WTC11 (cell line): ENCODE measurements at regions not wholly inside any gene's neighbourhood (a gene's known extent, or its start where the extent isn't known, plus 50 kb on each side); places are given as distances from the start of the nearest gene placed in this dataset.

Experiments used
- ATAC-seq: fragments of 200-7000 bp; cut with Tn5 transposase; 2 replicates; pipeline ENCODE4 v1.10.0; 2021; ENCODE audit warnings: mild to moderate bottlenecking, moderate library complexity
- CTCF ChIA-PET: fragments of 300-600 bp; sonication (Branson Sonifier 250); formaldehyde crosslinking; loops from one replicate; lab custom pipeline; 2021; ENCODE audit warnings: antibody characterized with exemption; lab: Charles Lee
- POLR2A ChIA-PET: fragments of 350-600 bp; sonication (Branson Sonifier 250); formaldehyde crosslinking; loops from one replicate; lab custom pipeline; 2021; ENCODE audit warnings: antibody characterized with exemption; lab: Charles Lee
- DNase-seq: peaks from one replicate; pipeline ENCODE4 v3.0.0; 2021; ENCODE audit warnings: low spot score
- H3K27ac Mint-ChIP-seq: 2 replicates; pipeline ENCODE4 v1.8.0; 2021; ENCODE audit warnings: mixed read lengths
- H3K27me3 Mint-ChIP-seq: 2 replicates; pipeline ENCODE4 v1.8.0; 2021; ENCODE audit warnings: low read depth, mild to moderate bottlenecking, moderate library complexity, mixed read lengths
- H3K36me3 Mint-ChIP-seq: 2 replicates; pipeline ENCODE4 v1.8.0; 2021; ENCODE audit warnings: mixed read lengths
- H3K4me1 Mint-ChIP-seq: 2 replicates; pipeline ENCODE4 v1.8.0; 2022; ENCODE audit warnings: mixed read lengths
- H3K4me3 Mint-ChIP-seq: 2 replicates; pipeline ENCODE4 v1.8.0; 2021; ENCODE audit warnings: mild to moderate bottlenecking, moderate library complexity, mixed read lengths
- H3K9me3 Mint-ChIP-seq: 2 replicates; pipeline ENCODE4 v1.8.0; 2021; ENCODE audit warnings: mixed read lengths
- ATF1 ChIP-seq: sonication (generic); formaldehyde crosslinking; IDR thresholded peaks from 2 replicates; pipeline ENCODE4 v1.8.1; 2023; ENCODE audit warnings: mild to moderate bottlenecking, moderate library complexity, missing genetic modification reagents
- CREB1 ChIP-seq: sonication (generic); formaldehyde crosslinking; IDR thresholded peaks from 2 replicates; pipeline ENCODE4 v1.8.0; 2023; ENCODE audit warnings: mild to moderate bottlenecking, missing genetic modification reagents
- ELF4 ChIP-seq: sonication (generic); formaldehyde crosslinking; IDR thresholded peaks from 2 replicates; pipeline ENCODE4 v1.8.1; 2022; ENCODE audit warnings: low read depth, mild to moderate bottlenecking, moderate library complexity, missing genetic modification reagents
- EMX1 ChIP-seq: fragments of 250-450 bp; sonication (Bioruptor Pico); IDR thresholded peaks from 2 replicates; pipeline ENCODE4 v1.8.0; 2021; ENCODE audit warnings: mild to moderate bottlenecking
- ESRRA ChIP-seq: sonication (generic); formaldehyde crosslinking; IDR thresholded peaks from 2 replicates; pipeline ENCODE4 v1.8.1; 2022; ENCODE audit warnings: mild to moderate bottlenecking, missing genetic modification reagents, borderline replicate concordance
- ETV6 ChIP-seq: sonication (generic); formaldehyde crosslinking; IDR thresholded peaks from 2 replicates; pipeline ENCODE4 v1.8.1; 2022; ENCODE audit warnings: mild to moderate bottlenecking, missing genetic modification reagents
- FOXK1 ChIP-seq: sonication (generic); formaldehyde crosslinking; IDR thresholded peaks from 2 replicates; pipeline ENCODE4 v1.8.0; 2022; ENCODE audit warnings: mild to moderate bottlenecking, moderate library complexity, missing genetic modification reagents
- GABPB1 ChIP-seq: sonication (generic); formaldehyde crosslinking; IDR thresholded peaks from 2 replicates; pipeline ENCODE4 v1.8.1; 2023; ENCODE audit warnings: mild to moderate bottlenecking, missing genetic modification reagents
- GRHL2 ChIP-seq: fragments of 250-450 bp; sonication (Bioruptor Pico); IDR thresholded peaks from 2 replicates; pipeline ENCODE4 v1.8.0; 2022; ENCODE audit warnings: mild to moderate bottlenecking, moderate library complexity; ENCODE audit not compliant: insufficient replicate concordance, severe bottlenecking
- GTF2I ChIP-seq: fragments of 250-450 bp; sonication (Bioruptor Pico); conservative IDR thresholded peaks from 2 replicates; pipeline ENCODE4 v1.4.0; 2021; ENCODE audit warnings: mild to moderate bottlenecking
- MXD4 ChIP-seq: fragments of 250-450 bp; sonication (Bioruptor Pico); IDR thresholded peaks from 2 replicates; pipeline ENCODE4 v1.8.0; 2021; ENCODE audit warnings: mild to moderate bottlenecking, moderate library complexity, borderline replicate concordance
- NFATC4 ChIP-seq: fragments of 250-450 bp; sonication (Bioruptor Pico); IDR thresholded peaks from 2 replicates; pipeline ENCODE4 v1.9.0; 2021; ENCODE audit warnings: mild to moderate bottlenecking
- NFE2L1 ChIP-seq: sonication (generic); formaldehyde crosslinking; IDR thresholded peaks from 2 replicates; pipeline ENCODE4 v1.8.1; 2023; ENCODE audit warnings: missing genetic modification reagents
- NFYB ChIP-seq: sonication (generic); formaldehyde crosslinking; conservative IDR thresholded peaks from 2 replicates; pipeline ENCODE4 v1.8.0; 2022; ENCODE audit warnings: low read depth, missing genetic modification reagents
- NR1H2 ChIP-seq: sonication (generic); formaldehyde crosslinking; IDR thresholded peaks from 2 replicates; pipeline ENCODE4 v1.9.0; 2021; ENCODE audit warnings: mild to moderate bottlenecking, moderate library complexity, missing genetic modification reagents
- NR3C1 ChIP-seq: sonication (generic); formaldehyde crosslinking; conservative IDR thresholded peaks from 2 replicates; pipeline ENCODE4 v1.8.1; 2023; ENCODE audit warnings: low read depth, mild to moderate bottlenecking, missing genetic modification reagents
- PRRX2 ChIP-seq: fragments of 250-450 bp; sonication (Bioruptor Pico); IDR thresholded peaks from 2 replicates; pipeline ENCODE4 v1.8.0; 2021; ENCODE audit warnings: mild to moderate bottlenecking
- RELA ChIP-seq: sonication (generic); formaldehyde crosslinking; IDR thresholded peaks from 2 replicates; pipeline ENCODE4 v1.8.1; 2022; ENCODE audit warnings: missing genetic modification reagents, mild to moderate bottlenecking, borderline replicate concordance
- SMAD4 ChIP-seq: sonication (generic); formaldehyde crosslinking; IDR thresholded peaks from 2 replicates; pipeline ENCODE4 v1.8.0; 2022; ENCODE audit warnings: mild to moderate bottlenecking, missing genetic modification reagents
- TCF7 ChIP-seq: sonication (generic); formaldehyde crosslinking; IDR thresholded peaks from 2 replicates; pipeline ENCODE4 v1.8.0; 2022; ENCODE audit warnings: mild to moderate bottlenecking, low read depth, missing genetic modification reagents, moderate library complexity
- TEAD4 ChIP-seq: sonication (generic); formaldehyde crosslinking; IDR thresholded peaks from 2 replicates; pipeline ENCODE4 v1.8.0; 2022; ENCODE audit warnings: mild to moderate bottlenecking, missing genetic modification reagents
- TP53 ChIP-seq: sonication (generic); formaldehyde crosslinking; IDR thresholded peaks from 2 replicates; pipeline ENCODE4 v1.8.1; 2023; ENCODE audit warnings: mild to moderate bottlenecking, missing genetic modification reagents
- ZNF138 ChIP-seq: sonication (generic); formaldehyde crosslinking; conservative IDR thresholded peaks from 2 replicates; pipeline ENCODE4 v1.8.1; 2022; ENCODE audit warnings: mild to moderate bottlenecking, moderate library complexity, missing genetic modification reagents
- ZNF219 ChIP-seq: sonication (generic); formaldehyde crosslinking; IDR thresholded peaks from 2 replicates; pipeline ENCODE4 v1.8.0; 2023; ENCODE audit warnings: missing genetic modification reagents, mild to moderate bottlenecking, borderline replicate concordance
- ZNF232 ChIP-seq: sonication (generic); formaldehyde crosslinking; IDR thresholded peaks from 2 replicates; pipeline ENCODE4 v1.8.0; 2022; ENCODE audit warnings: mild to moderate bottlenecking, missing genetic modification reagents
- ZNF396 ChIP-seq: fragments of 250-450 bp; sonication (Bioruptor Pico); IDR thresholded peaks from 2 replicates; pipeline ENCODE4 v1.8.0; 2021; ENCODE audit warnings: mild to moderate bottlenecking, moderate library complexity, borderline replicate concordance
- TF ChIP-seq, protein P1 (sequence below): sonication (generic); formaldehyde crosslinking; conservative IDR thresholded peaks from 2 replicates; pipeline ENCODE4 v1.8.1; 2022; ENCODE audit warnings: mild to moderate bottlenecking, missing genetic modification reagents
- TF ChIP-seq, protein P2 (sequence below): sonication (generic); formaldehyde crosslinking; conservative IDR thresholded peaks from 2 replicates; pipeline ENCODE4 v1.8.1; 2023; ENCODE audit warnings: mild to moderate bottlenecking, low read depth, missing genetic modification reagents, moderate library complexity
- TF ChIP-seq, protein P3 (sequence below): sonication (generic); formaldehyde crosslinking; IDR thresholded peaks from 2 replicates; pipeline ENCODE4 v1.8.0; 2022; ENCODE audit warnings: mild to moderate bottlenecking, missing genetic modification reagents
- TF ChIP-seq, protein P4 (sequence below): sonication (generic); formaldehyde crosslinking; IDR thresholded peaks from 2 replicates; pipeline ENCODE4 v1.8.0; 2022; ENCODE audit warnings: mild to moderate bottlenecking, missing genetic modification reagents

DNA sequence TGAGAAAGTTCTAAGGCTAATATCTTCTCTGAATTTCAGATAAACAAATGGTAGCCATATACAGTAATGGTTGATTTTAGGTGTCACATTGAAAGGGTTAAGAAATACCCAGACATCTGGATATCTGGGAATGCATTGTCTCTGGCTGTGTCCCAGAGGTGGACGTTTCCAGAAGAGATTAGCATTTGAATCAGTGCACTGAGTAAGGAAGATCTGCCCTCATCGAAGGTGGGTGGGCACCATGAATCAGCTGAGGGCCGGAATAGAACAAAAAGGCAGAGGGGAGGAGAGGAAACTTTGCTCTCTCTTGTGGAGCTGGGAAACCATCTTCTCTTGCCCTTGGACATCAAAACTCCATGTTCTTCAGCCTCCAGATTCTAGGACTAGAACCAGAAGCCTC, 554.4 kb downstream of the IRX1 start:
- ATAC-seq (no peak), DNase-seq (no peak)
- H3K9me3 Mint-ChIP-seq = peaks cover 9% of the 10 kb centered on the region; the same call in 1 of the 2 replicates
- no peak overlapping the region for H3K4me3 Mint-ChIP-seq
- no peaks in the 10 kb centered on the region for H3K36me3 Mint-ChIP-seq
- ChIA-PET POLR2A (no interaction called here), CTCF (no interaction called here)
- peaks cover 6% of the 10 kb centered on the region for H3K4me1 Mint-ChIP-seq
- H3K27me3 Mint-ChIP-seq = no peaks in the 10 kb centered on the region
- H3K27ac Mint-ChIP-seq = no peak overlapping the region
- TF ChIP-seq SMAD4 (CRISPR knock-in tag) (no peak), CREB1 (CRISPR knock-in tag) (no peak), NR3C1 (CRISPR knock-in tag) (no peak), NR1H2 (CRISPR knock-in tag) (no peak), ESRRA (CRISPR knock-in tag) (no peak), TCF7 (CRISPR knock-in tag) (no peak), GTF2I (no peak), GABPB1 (no peak), NFYB (CRISPR knock-in tag) (no peak), MXD4 (CRISPR knock-in tag) (no peak), ZNF138 (CRISPR knock-in tag) (no peak), ELF4 (CRISPR knock-in tag) (no peak), NFE2L1 (CRISPR knock-in tag) (no peak), TP53 (CRISPR knock-in tag) (no peak), RELA (CRISPR knock-in tag) (no peak), ATF1 (CRISPR knock-in tag) (no peak), ETV6 (CRISPR knock-in tag) (no peak)
- TF ChIP-seq, protein P1, sequence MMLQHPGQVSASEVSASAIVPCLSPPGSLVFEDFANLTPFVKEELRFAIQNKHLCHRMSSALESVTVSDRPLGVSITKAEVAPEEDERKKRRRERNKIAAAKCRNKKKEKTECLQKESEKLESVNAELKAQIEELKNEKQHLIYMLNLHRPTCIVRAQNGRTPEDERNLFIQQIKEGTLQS (CRISPR knock-in tag) = no peak
- TF ChIP-seq, protein P2, sequence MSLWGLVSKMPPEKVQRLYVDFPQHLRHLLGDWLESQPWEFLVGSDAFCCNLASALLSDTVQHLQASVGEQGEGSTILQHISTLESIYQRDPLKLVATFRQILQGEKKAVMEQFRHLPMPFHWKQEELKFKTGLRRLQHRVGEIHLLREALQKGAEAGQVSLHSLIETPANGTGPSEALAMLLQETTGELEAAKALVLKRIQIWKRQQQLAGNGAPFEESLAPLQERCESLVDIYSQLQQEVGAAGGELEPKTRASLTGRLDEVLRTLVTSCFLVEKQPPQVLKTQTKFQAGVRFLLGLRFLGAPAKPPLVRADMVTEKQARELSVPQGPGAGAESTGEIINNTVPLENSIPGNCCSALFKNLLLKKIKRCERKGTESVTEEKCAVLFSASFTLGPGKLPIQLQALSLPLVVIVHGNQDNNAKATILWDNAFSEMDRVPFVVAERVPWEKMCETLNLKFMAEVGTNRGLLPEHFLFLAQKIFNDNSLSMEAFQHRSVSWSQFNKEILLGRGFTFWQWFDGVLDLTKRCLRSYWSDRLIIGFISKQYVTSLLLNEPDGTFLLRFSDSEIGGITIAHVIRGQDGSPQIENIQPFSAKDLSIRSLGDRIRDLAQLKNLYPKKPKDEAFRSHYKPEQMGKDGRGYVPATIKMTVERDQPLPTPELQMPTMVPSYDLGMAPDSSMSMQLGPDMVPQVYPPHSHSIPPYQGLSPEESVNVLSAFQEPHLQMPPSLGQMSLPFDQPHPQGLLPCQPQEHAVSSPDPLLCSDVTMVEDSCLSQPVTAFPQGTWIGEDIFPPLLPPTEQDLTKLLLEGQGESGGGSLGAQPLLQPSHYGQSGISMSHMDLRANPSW (CRISPR knock-in tag) = no peak
- TF ChIP-seq, protein P3, sequence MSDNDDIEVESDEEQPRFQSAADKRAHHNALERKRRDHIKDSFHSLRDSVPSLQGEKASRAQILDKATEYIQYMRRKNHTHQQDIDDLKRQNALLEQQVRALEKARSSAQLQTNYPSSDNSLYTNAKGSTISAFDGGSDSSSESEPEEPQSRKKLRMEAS (CRISPR knock-in tag) = no peak

DNA sequence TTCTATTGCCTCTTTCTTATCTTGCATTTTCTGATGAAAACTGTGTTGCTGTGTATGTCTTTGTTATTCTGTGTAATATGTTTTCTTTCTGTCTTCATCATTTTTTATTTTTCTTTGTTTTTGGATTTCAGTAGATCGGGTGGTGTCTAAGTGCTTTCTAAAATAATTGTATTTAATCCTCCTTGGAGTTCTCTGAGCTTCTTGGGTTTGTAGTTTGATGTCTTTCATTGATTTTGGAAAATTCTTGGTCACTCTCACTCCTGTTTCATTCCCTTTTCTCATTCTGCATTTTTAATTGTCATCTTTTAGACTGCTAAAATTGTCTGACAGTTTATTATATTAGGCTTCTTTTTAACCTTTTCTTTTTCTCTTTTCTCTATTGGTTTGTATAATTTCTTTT, 560.5 kb downstream of the IRX1 start:
- no peak overlapping the region for H3K4me3 Mint-ChIP-seq
- no peaks in the 10 kb centered on the region for H3K27me3 Mint-ChIP-seq
- H3K36me3 Mint-ChIP-seq = no peaks in the 10 kb centered on the region
- TF ChIP-seq EMX1 (CRISPR knock-in tag) (no peak), ZNF396 (CRISPR knock-in tag) (no peak), RELA (CRISPR knock-in tag) (no peak), GRHL2 (CRISPR knock-in tag) (no peak), ZNF219 (CRISPR knock-in tag) (no peak), NFYB (CRISPR knock-in tag) (no peak), NR3C1 (CRISPR knock-in tag) (no peak), TCF7 (CRISPR knock-in tag) (no peak), NFATC4 (CRISPR knock-in tag) (no peak), ZNF232 (no peak), GABPB1 (no peak), NR1H2 (CRISPR knock-in tag) (no peak), FOXK1 (CRISPR knock-in tag) (no peak), TEAD4 (CRISPR knock-in tag) (no peak), PRRX2 (CRISPR knock-in tag) (no peak)
- TF ChIP-seq, protein P3 (CRISPR knock-in tag) = no peak
- TF ChIP-seq, protein P4, sequence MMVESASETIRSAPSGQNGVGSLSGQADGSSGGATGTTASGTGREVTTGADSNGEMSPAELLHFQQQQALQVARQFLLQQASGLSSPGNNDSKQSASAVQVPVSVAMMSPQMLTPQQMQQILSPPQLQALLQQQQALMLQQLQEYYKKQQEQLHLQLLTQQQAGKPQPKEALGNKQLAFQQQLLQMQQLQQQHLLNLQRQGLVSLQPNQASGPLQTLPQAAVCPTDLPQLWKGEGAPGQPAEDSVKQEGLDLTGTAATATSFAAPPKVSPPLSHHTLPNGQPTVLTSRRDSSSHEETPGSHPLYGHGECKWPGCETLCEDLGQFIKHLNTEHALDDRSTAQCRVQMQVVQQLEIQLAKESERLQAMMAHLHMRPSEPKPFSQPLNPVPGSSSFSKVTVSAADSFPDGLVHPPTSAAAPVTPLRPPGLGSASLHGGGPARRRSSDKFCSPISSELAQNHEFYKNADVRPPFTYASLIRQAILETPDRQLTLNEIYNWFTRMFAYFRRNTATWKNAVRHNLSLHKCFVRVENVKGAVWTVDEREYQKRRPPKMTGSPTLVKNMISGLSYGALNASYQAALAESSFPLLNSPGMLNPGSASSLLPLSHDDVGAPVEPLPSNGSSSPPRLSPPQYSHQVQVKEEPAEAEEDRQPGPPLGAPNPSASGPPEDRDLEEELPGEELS (CRISPR knock-in tag) = no peak
- TF ChIP-seq, protein P1 (CRISPR knock-in tag) = no peak
- CTCF ChIA-PET = no interaction called here
- DNase-seq (no peak), ATAC-seq (no peak)
- peaks cover 5% of the 10 kb centered on the region; the same call in 1 of the 2 replicates for H3K9me3 Mint-ChIP-seq
- no peaks in the 10 kb centered on the region for H3K4me1 Mint-ChIP-seq
- no peak overlapping the region for H3K27ac Mint-ChIP-seq
- POLR2A ChIA-PET = no interaction called here
